GM23338 (cell line): ENCODE measurements at regions not wholly inside any gene's neighbourhood (a gene's known extent, or its start where the extent isn't known, plus 50 kb on each side); places are given as distances from the start of the nearest gene placed in this dataset.
"Not testable (repeated sequence)": the region's sequence is repeated elsewhere in the genome, so short reads cannot be mapped to it uniquely, and the experiment has no call there.

Source experiments
- ATAC-seq: fragments of 200-7000 bp; cut with Tn5 transposase; 3 replicates; pipeline ENCODE4 v1.9.1; 2020
- DNase-seq: peaks from one replicate; pipeline ENCODE4 v3.0.0-alpha.2; 2015; ENCODE audit warnings: low spot score
- H2AFZ ChIP-seq: fragments of 200-600 bp; sonication (generic); 2 replicates; pipeline ENCODE4 v1.8.0; 2016; ENCODE audit warnings: antibody characterized with exemption, mild to moderate bottlenecking, moderate library complexity
- H3F3A ChIP-seq: fragments of 200-600 bp; sonication (generic); replicated peaks from 2 replicates; pipeline ENCODE4 v1.8.0; 2017; ENCODE audit warnings: antibody characterized with exemption, mixed run types, low read depth
- H3K27ac ChIP-seq: fragments of 200-600 bp; sonication (generic); 2 replicates; pipeline ENCODE4 v1.6.1; 2016; ENCODE audit warnings: low read depth
- H3K27me3 ChIP-seq: fragments of 200-600 bp; sonication (generic); 2 replicates; pipeline ENCODE4 v1.8.0; 2016; ENCODE audit warnings: mild to moderate bottlenecking, mixed run types, moderate library complexity; ENCODE audit not compliant: insufficient read depth
- H3K36me3 ChIP-seq: fragments of 200-600 bp; sonication (generic); 2 replicates; pipeline ENCODE4 v1.8.0; 2016; ENCODE audit warnings: mild to moderate bottlenecking; ENCODE audit not compliant: insufficient read depth
- H3K4me1 ChIP-seq: fragments of 200-600 bp; sonication (generic); 2 replicates; pipeline ENCODE4 v1.8.0; 2016; ENCODE audit warnings: mild to moderate bottlenecking, moderate library complexity; ENCODE audit not compliant: insufficient read depth
- H3K4me2 ChIP-seq: fragments of 200-600 bp; sonication (generic); 2 replicates; pipeline ENCODE4 v1.7.1; 2017; ENCODE audit warnings: mixed run types
- H3K4me3 ChIP-seq: fragments of 200-600 bp; sonication (generic); 2 replicates; pipeline ENCODE4 v1.6.1; 2016; ENCODE audit warnings: mixed run types
- H3K79me2 ChIP-seq: fragments of 200-600 bp; sonication (generic); replicated peaks from 2 replicates; pipeline ENCODE4 v1.8.0; 2017; ENCODE audit warnings: mild to moderate bottlenecking; ENCODE audit not compliant: insufficient read depth
- H3K9me2 ChIP-seq: fragments of 200-600 bp; sonication (generic); 2 replicates; pipeline ENCODE4 v1.8.0; 2017; ENCODE audit not compliant: insufficient read depth
- H4K20me1 ChIP-seq: fragments of 200-600 bp; sonication (generic); replicated peaks from 2 replicates; pipeline ENCODE4 v1.8.0; 2017; ENCODE audit warnings: mild to moderate bottlenecking; ENCODE audit not compliant: insufficient read depth
- H3K27ac Mint-ChIP-seq: 2 replicates; pipeline ENCODE4 v1.8.0; 2020; ENCODE audit warnings: inconsistent platforms, mild to moderate bottlenecking, moderate library complexity, mixed read lengths
- H3K27me3 Mint-ChIP-seq: 3 replicates; pipeline ENCODE4 v1.8.0; 2022; ENCODE audit warnings: low read depth, mild to moderate bottlenecking, moderate library complexity, mixed read lengths, inconsistent platforms; ENCODE audit not compliant: insufficient read depth, poor library complexity
- H3K36me3 Mint-ChIP-seq: 3 replicates; pipeline ENCODE4 v1.8.0; 2021; ENCODE audit warnings: low read depth, mild to moderate bottlenecking, inconsistent platforms, moderate library complexity, mixed read lengths
- H3K4me1 Mint-ChIP-seq: 3 replicates; pipeline ENCODE4 v1.8.0; 2020; ENCODE audit warnings: mild to moderate bottlenecking, inconsistent platforms, mixed read lengths
- H3K4me3 Mint-ChIP-seq: 3 replicates; pipeline ENCODE4 v1.8.0; 2021; ENCODE audit warnings: moderate library complexity, mild to moderate bottlenecking, inconsistent platforms, mixed read lengths
- H3K9me3 Mint-ChIP-seq: 3 replicates; pipeline ENCODE4 v1.8.0; 2020; ENCODE audit warnings: moderate library complexity, mild to moderate bottlenecking, inconsistent platforms, mixed read lengths
- EZH2 ChIP-seq: fragments of 200-600 bp; sonication (generic); IDR thresholded peaks from one replicate; pipeline ENCODE4 v1.8.0; 2017; ENCODE audit warnings: antibody characterized with exemption, mild to moderate bottlenecking, low read depth; ENCODE audit not compliant: unreplicated experiment
- EZH2phosphoT487 ChIP-seq: fragments of 200-600 bp; sonication (generic); IDR thresholded peaks from one replicate; pipeline ENCODE4 v1.8.1; 2018; ENCODE audit warnings: antibody characterized with exemption; ENCODE audit not compliant: unreplicated experiment
- POLR2AphosphoS5 ChIP-seq: IDR thresholded peaks from 2 replicates; pipeline ENCODE4 v1.6.1; 2016; ENCODE audit warnings: antibody characterized with exemption, low read depth
- ZNF114 ChIP-seq: fragments of 250-450 bp; sonication (Bioruptor Pico); IDR thresholded peaks from 2 replicates; pipeline ENCODE4 v1.5.0; 2020; ENCODE audit warnings: mild to moderate bottlenecking, moderate library complexity
- ZNF331 ChIP-seq: fragments of 250-450 bp; sonication (Bioruptor Pico); IDR thresholded peaks from 2 replicates; pipeline ENCODE4 v1.5.0; 2020; ENCODE audit warnings: low read depth, mild to moderate bottlenecking, moderate library complexity
- TF ChIP-seq, protein P1 (sequence below): IDR thresholded peaks from one replicate; pipeline ENCODE4 v1.6.1; 2018; ENCODE audit warnings: antibody characterized with exemption; ENCODE audit not compliant: unreplicated experiment
- TF ChIP-seq, protein P2 (sequence below): fragments of 250-450 bp; sonication (Bioruptor Pico); IDR thresholded peaks from 2 replicates; pipeline ENCODE4 v1.5.0; 2020; ENCODE audit warnings: mild to moderate bottlenecking, moderate library complexity

DNA sequence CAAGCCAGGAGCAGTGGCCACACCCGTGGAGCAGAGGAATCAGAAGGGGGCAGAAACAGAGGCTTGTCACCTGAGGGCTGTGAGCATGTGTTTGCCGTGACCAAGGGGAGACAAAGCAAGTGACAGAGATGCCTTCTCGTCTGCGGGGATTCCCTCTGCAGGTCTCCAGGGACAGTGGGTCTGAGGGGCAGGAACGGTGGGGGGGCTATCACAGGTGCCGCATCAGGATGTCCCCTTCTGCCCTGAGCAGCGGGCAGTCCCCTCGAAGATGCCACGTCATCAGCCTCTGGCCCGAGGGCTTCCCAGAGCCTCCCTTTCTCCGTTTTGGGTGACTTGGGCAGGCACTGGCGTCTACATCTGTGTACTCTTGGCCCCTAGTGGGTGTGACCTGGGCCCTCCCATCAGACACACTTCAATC, 338.7 kb downstream of the PREX1 start:
- Histone ChIP-seq H3K9me2 (no peaks in the 10 kb centered on the region), H3K79me2 (no peaks in the 10 kb centered on the region), H3K27me3 (no peaks in the 10 kb centered on the region), H3K4me2 (no peak overlapping the region), H3K4me3 (no peak overlapping the region), H2AFZ (no peak overlapping the region), H3F3A (no peaks in the 10 kb centered on the region), H3K27ac (no peak overlapping the region), H3K4me1 (no peaks in the 10 kb centered on the region), H4K20me1 (no peaks in the 10 kb centered on the region), H3K36me3 (no peaks in the 10 kb centered on the region)
- DNase-seq = no peak
- Mint-ChIP-seq H3K27me3 (peaks cover 2% of the 10 kb centered on the region), H3K9me3 (no peaks in the 10 kb centered on the region), H3K4me3 (no peak overlapping the region), H3K36me3 (no peaks in the 10 kb centered on the region), H3K4me1 (peaks cover 7% of the 10 kb centered on the region), H3K27ac (no peak overlapping the region)
- no peak for TF ChIP-seq ZNF331 (CRISPR knock-in tag)
- TF ChIP-seq EZH2phosphoT487 = no peak
- TF ChIP-seq POLR2AphosphoS5 = no peak
- TF ChIP-seq, protein P1, sequence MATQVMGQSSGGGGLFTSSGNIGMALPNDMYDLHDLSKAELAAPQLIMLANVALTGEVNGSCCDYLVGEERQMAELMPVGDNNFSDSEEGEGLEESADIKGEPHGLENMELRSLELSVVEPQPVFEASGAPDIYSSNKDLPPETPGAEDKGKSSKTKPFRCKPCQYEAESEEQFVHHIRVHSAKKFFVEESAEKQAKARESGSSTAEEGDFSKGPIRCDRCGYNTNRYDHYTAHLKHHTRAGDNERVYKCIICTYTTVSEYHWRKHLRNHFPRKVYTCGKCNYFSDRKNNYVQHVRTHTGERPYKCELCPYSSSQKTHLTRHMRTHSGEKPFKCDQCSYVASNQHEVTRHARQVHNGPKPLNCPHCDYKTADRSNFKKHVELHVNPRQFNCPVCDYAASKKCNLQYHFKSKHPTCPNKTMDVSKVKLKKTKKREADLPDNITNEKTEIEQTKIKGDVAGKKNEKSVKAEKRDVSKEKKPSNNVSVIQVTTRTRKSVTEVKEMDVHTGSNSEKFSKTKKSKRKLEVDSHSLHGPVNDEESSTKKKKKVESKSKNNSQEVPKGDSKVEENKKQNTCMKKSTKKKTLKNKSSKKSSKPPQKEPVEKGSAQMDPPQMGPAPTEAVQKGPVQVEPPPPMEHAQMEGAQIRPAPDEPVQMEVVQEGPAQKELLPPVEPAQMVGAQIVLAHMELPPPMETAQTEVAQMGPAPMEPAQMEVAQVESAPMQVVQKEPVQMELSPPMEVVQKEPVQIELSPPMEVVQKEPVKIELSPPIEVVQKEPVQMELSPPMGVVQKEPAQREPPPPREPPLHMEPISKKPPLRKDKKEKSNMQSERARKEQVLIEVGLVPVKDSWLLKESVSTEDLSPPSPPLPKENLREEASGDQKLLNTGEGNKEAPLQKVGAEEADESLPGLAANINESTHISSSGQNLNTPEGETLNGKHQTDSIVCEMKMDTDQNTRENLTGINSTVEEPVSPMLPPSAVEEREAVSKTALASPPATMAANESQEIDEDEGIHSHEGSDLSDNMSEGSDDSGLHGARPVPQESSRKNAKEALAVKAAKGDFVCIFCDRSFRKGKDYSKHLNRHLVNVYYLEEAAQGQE = no peak
- no peak for ATAC-seq

DNA sequence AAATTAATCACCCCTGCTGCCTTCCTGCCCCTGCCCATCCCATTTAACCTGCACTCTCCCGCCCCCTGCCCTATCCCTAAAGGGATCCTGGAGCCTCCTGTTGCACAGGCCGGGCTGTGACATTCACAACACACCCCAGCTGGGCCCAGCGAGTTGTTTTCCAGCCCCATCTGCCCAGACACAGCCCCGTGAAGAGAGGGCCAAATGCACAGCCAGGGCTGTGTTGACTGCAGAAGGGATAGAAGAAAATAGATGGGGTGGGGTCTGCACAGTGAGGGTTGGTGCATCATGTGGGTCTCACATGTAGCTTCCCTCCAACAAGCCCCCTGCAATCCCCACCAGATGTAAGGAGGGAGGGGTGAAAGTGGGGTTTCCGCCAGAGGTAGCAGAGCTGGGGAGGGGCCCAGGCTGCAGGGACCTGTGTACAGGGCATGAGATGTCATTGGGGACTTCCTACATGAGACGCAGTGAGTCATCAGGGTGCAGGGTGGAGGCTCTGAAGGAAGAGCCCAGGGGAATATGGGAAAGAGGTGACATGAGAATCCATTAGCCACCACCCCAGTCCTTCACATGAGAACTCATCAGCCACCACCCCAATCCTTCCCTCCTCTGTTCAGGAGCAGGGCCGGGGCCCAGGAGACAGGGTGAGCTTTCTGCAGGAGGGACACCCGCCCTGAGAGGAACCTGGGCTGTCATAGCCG, 339.3 kb downstream of the PREX1 start:
- H3K79me2 ChIP-seq, H2AFZ ChIP-seq, H3K27me3 Mint-ChIP-seq, H4K20me1 ChIP-seq, ATAC-seq, H3F3A ChIP-seq, DNase-seq, H3K36me3 Mint-ChIP-seq, H3K27ac ChIP-seq, H3K9me2 ChIP-seq, H3K4me3 ChIP-seq, H3K27me3 ChIP-seq, H3K4me1 Mint-ChIP-seq, H3K27ac Mint-ChIP-seq, H3K4me1 ChIP-seq, H3K4me2 ChIP-seq, H3K9me3 Mint-ChIP-seq, H3K36me3 ChIP-seq, H3K4me3 Mint-ChIP-seq: not testable (repeated sequence)

DNA sequence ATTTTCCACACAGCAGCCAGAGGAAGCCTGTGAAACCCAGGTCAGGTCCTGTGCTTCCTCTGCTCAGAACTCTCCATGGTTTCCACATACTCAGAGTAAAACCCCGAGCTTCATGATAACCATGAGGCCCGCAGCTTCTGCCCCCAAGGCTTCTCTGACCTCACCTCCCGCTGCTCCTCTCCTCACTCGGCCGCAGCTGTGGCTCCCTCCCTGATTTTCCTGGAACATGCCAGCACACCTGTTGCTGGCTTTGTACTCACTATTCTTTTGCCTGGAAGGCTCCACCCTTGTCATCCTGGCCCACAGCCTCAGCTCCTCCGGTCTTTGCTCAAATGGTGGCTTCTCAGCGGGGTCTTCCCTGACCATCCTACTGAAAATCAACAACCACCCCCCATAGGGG, 341.7 kb downstream of the PREX1 start:
- Mint-ChIP-seq H3K9me3 (no peaks in the 10 kb centered on the region), H3K27ac (no peak overlapping the region), H3K4me1 (peaks cover 7% of the 10 kb centered on the region), H3K4me3 (no peak overlapping the region), H3K36me3 (no peaks in the 10 kb centered on the region), H3K27me3 (peaks cover 2% of the 10 kb centered on the region)
- no peaks in the 10 kb centered on the region for H3K79me2 ChIP-seq
- no peak for DNase-seq
- H3K27me3 ChIP-seq = no peaks in the 10 kb centered on the region
- no peaks in the 10 kb centered on the region for H4K20me1 ChIP-seq
- H3K27ac ChIP-seq = no peak overlapping the region
- no peak overlapping the region for H2AFZ ChIP-seq
- H3K4me2 ChIP-seq = no peak overlapping the region
- no peak for ATAC-seq
- H3K36me3 ChIP-seq = no peaks in the 10 kb centered on the region
- no peaks in the 10 kb centered on the region for H3K9me2 ChIP-seq
- H3K4me1 ChIP-seq = no peaks in the 10 kb centered on the region
- no peaks in the 10 kb centered on the region for H3F3A ChIP-seq
- H3K4me3 ChIP-seq = no peak overlapping the region
- TF ChIP-seq, protein P2, sequence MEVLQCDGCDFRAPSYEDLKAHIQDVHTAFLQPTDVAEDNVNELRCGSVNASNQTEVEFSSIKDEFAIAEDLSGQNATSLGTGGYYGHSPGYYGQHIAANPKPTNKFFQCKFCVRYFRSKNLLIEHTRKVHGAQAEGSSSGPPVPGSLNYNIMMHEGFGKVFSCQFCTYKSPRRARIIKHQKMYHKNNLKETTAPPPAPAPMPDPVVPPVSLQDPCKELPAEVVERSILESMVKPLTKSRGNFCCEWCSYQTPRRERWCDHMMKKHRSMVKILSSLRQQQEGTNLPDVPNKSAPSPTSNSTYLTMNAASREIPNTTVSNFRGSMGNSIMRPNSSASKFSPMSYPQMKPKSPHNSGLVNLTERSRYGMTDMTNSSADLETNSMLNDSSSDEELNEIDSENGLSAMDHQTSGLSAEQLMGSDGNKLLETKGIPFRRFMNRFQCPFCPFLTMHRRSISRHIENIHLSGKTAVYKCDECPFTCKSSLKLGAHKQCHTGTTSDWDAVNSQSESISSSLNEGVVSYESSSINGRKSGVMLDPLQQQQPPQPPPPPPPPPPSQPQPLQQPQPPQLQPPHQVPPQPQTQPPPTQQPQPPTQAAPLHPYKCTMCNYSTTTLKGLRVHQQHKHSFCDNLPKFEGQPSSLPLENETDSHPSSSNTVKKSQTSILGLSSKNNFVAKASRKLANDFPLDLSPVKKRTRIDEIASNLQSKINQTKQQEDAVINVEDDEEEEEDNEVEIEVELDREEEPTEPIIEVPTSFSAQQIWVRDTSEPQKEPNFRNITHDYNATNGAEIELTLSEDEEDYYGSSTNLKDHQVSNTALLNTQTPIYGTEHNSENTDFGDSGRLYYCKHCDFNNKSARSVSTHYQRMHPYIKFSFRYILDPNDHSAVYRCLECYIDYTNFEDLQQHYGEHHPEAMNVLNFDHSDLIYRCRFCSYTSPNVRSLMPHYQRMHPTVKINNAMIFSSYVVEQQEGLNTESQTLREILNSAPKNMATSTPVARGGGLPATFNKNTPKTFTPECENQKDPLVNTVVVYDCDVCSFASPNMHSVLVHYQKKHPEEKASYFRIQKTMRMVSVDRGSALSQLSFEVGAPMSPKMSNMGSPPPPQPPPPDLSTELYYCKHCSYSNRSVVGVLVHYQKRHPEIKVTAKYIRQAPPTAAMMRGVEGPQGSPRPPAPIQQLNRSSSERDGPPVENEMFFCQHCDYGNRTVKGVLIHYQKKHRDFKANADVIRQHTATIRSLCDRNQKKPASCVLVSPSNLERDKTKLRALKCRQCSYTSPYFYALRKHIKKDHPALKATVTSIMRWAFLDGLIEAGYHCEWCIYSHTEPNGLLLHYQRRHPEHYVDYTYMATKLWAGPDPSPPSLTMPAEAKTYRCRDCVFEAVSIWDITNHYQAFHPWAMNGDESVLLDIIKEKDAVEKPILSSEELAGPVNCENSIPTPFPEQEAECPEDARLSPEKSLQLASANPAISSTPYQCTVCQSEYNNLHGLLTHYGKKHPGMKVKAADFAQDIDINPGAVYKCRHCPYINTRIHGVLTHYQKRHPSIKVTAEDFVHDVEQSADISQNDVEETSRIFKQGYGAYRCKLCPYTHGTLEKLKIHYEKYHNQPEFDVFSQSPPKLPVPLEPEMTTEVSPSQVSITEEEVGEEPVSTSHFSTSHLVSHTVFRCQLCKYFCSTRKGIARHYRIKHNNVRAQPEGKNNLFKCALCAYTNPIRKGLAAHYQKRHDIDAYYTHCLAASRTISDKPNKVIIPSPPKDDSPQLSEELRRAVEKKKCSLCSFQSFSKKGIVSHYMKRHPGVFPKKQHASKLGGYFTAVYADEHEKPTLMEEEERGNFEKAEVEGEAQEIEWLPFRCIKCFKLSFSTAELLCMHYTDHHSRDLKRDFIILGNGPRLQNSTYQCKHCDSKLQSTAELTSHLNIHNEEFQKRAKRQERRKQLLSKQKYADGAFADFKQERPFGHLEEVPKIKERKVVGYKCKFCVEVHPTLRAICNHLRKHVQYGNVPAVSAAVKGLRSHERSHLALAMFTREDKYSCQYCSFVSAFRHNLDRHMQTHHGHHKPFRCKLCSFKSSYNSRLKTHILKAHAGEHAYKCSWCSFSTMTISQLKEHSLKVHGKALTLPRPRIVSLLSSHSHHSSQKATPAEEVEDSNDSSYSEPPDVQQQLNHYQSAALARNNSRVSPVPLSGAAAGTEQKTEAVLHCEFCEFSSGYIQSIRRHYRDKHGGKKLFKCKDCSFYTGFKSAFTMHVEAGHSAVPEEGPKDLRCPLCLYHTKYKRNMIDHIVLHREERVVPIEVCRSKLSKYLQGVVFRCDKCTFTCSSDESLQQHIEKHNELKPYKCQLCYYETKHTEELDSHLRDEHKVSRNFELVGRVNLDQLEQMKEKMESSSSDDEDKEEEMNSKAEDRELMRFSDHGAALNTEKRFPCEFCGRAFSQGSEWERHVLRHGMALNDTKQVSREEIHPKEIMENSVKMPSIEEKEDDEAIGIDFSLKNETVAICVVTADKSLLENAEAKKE = no peak
- TF ChIP-seq POLR2AphosphoS5 = no peak
- no peak for TF ChIP-seq ZNF331 (CRISPR knock-in tag)
- no peak for TF ChIP-seq EZH2
- TF ChIP-seq ZNF114 (CRISPR knock-in tag) = no peak
- TF ChIP-seq EZH2phosphoT487 = no peak
